ENCODE measurements at regions not wholly inside any gene's neighbourhood (a gene's known extent, or its start where the extent isn't known, plus 50 kb on each side); places are given as distances from the start of the nearest gene placed in this dataset.

DNA sequence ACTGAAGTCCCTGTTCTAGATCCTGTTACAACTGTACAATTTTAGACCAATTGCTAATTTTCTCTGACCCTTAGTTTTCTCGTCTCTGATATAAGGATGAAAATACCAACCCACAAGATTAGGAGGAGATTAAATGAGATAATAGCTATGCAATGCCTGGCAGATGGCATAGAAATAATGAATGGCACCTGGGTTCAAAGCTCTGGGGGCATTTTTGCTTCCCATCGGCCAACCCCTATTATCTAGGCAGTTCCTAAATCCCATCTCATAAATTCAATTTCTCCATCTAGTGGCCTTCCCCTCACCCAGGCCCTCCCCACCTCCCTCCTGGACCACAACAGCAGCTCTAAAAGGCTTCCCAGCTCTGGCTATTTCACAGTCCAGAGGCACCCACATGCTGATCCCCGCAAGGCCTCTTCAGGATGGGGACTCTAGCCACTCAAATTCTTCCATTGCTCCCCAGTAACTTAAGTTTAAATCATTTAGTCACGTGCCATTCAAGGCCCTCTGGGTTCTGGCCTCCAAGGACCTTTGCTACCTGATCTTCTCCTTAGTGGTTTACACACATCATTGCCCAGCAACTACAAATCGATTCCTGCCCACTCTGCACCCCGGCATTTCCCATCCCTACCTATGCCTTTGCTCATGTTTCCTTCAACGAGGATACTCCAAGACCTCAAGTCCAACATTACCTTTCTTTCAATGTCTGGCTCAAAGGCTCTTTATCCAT, 202.4 kb upstream of the KLF14 start:
- DNase-seq (ENCODE audit: low spot score): no peak
- TF ChIP-seq, protein P1, sequence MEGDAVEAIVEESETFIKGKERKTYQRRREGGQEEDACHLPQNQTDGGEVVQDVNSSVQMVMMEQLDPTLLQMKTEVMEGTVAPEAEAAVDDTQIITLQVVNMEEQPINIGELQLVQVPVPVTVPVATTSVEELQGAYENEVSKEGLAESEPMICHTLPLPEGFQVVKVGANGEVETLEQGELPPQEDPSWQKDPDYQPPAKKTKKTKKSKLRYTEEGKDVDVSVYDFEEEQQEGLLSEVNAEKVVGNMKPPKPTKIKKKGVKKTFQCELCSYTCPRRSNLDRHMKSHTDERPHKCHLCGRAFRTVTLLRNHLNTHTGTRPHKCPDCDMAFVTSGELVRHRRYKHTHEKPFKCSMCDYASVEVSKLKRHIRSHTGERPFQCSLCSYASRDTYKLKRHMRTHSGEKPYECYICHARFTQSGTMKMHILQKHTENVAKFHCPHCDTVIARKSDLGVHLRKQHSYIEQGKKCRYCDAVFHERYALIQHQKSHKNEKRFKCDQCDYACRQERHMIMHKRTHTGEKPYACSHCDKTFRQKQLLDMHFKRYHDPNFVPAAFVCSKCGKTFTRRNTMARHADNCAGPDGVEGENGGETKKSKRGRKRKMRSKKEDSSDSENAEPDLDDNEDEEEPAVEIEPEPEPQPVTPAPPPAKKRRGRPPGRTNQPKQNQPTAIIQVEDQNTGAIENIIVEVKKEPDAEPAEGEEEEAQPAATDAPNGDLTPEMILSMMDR (IDR thresholded peaks at IDR 0.05; ENCODE audit: extremely low read depth, missing control alignments): no peak

- DNase-seq (ENCODE audit: low spot score): no peak
- TF ChIP-seq, protein P1 (IDR thresholded peaks at IDR 0.05; ENCODE audit: extremely low read depth, missing control alignments): no peak
Measured at GRCh38 chr7:130937016-130937415, 203.0 kb upstream of the KLF14 start.

DNA sequence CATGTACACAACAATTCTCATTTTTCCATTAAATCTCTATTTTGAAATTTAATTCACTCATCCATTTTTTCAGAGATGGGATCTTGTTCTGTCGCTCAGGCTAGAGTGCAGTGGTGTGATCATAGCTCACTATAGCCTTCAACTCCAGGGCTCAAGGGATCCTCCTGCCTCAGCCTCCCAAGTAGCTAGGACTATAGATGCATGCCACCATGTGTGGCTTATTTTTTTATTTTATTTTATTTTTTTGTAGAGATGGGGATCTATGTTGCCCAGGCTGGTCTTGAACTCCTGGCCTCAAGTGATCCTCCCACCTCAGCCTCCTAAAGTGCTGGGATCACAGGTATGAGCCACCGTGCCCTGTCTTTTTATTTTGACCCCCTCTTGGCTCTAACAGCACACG, 203.8 kb upstream of the KLF14 start:
- TF ChIP-seq, protein P1 (IDR thresholded peaks at IDR 0.05; ENCODE audit: extremely low read depth, missing control alignments): no peak
- no peak for DNase-seq (ENCODE audit: low spot score)

DNA sequence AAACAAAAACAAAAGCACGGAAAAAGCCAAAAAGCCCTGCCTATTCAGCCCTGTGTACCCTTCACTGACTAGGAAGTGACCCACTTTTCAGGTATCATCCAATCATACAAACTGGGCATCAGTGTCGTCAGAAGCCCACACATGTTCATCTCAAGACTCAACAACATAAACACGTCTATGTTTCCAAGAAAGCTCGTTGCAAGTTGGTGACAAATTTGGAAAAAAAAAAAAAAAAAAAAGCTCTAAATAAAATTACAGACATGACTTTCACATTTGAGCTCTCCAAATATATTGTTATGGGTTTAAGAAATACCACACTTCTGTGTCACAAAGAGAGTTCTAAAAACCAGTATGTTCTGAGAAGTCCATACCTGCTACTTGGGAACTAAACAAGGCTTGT, 204.7 kb upstream of the KLF14 start:
- DNase-seq (ENCODE audit: low spot score): no peak
- TF ChIP-seq, protein P1 (IDR thresholded peaks at IDR 0.05; ENCODE audit: extremely low read depth, missing control alignments): no peak

DNA sequence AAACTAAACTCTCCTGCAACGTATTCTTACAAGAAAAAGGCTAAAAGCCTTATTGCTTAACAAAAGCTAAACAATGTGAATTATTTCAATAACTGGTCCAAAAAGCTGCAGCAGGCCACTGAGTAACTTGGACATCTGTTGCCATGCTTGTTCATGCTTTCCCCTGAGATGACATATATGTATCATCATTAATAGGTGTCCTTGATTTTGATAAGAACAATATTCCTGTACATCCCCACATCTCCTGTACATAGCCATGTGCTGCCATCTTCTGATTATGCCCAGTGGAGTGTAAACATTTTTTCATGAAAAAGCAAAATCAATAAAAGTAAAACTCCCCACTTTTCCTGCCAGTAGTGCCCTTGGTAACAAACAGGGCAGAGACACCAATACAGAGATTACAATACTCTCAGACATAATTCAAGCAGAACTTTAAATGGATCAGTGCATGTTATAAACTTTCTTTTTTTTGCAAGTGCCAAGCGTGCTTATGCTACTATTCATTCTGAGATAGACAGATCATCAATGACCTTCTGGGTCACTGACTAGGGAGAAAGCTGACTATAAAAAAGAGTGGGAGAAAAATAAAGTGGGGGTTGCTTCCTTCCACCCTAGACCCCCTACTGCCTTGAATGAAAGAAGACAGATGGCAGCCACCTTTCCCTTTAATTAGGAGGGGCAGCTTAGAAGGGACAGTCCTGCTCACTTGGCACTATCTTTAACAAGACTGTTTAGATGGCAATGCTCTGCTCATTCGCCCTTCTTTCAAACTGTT, 205.5 kb upstream of the KLF14 start:
- no peak for DNase-seq (ENCODE audit: low spot score)
- TF ChIP-seq, protein P1 (IDR thresholded peaks at IDR 0.05; ENCODE audit: extremely low read depth, missing control alignments): no peak

DNA sequence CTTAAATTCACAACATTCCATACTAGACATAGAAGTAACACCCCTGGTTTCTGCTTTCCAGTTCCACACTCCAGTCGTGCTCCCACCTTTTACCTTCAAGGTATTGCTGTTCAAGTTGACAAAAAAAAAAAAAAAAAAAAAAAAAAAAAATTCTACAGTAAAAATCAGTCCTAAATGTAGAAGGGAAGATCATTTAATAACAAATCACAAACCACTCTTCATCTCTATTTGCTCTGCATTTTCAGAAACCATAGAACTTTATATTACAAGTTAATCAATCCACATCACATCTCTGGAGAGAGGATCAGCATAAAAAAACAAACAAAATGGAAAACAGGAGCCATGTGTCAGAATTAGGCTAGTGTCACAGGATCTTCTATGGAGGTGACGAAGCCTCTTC, 206.3 kb upstream of the KLF14 start:
- DNase-seq (ENCODE audit: low spot score): no peak
- TF ChIP-seq, protein P1 (IDR thresholded peaks at IDR 0.05; ENCODE audit: extremely low read depth, missing control alignments): no peak

- TF ChIP-seq, protein P1 (IDR thresholded peaks at IDR 0.05; ENCODE audit: extremely low read depth, missing control alignments): no peak
- DNase-seq (ENCODE audit: low spot score): no peak
Measured at GRCh38 chr7:130940907-130941306, 206.9 kb upstream of the KLF14 start.

Measured in GM20000 (cell line).